K562 (cell line): ENCODE measurements at regions not wholly inside any gene's neighbourhood (a gene's known extent, or its start where the extent isn't known, plus 50 kb on each side); places are given as distances from the start of the nearest gene placed in this dataset.

Experiments used
- ATAC-seq: fragments of 200-7000 bp; cut with Tn5 transposase; 3 replicates; pipeline ENCODE4 v1.9.1; 2020; ENCODE audit warnings: moderate library complexity
- BruUV-seq: library from RNA; stranded (reverse); fragments of 400-500 nt; replicated peaks from 2 replicates; lab custom pipeline; 2021; lab: Mats Ljungman, UMichigan
- CTCF ChIA-PET: fragments of 300-600 bp; formaldehyde crosslinking; extraction: SDS; loops from one replicate; lab custom pipeline; 2021; ENCODE audit warnings: low intra/inter-chr PET ratio; lab: Yijun Ruan, JAX
- POLR2A ChIA-PET: fragments of 300-600, 350-650 bp; sonication (Branson Sonifier 250); formaldehyde crosslinking; extraction: SDS; loops from one replicate; lab custom pipeline; 2021; ENCODE audit warnings: antibody characterized with exemption, inconsistent platforms; lab: Yijun Ruan, JAX
- DNase-seq, 4 experiments: peaks; one replicate each; pipeline versions ENCODE4 v3.0.0 to v3.0.0-alpha.2; 2011 to 2018; ENCODE audit warnings: low spot score in 3 of 4, mixed read lengths in 3 of 4; ENCODE audit errors: extremely low read depth in 1 of 4
- FAIRE-seq: peaks from 2 replicates; lab custom pipeline; 2011; peaks lifted over from hg19 to GRCh38; lab: Jason Lieb, UNC
- H2AFZ ChIP-seq: 2 replicates; pipeline ENCODE4 v1.6.0; 2011; ENCODE audit warnings: low read depth, low read length, control low read depth, inconsistent platforms
- H3K27ac ChIP-seq: fragments of 200-600 bp; 3 replicates; pipeline ENCODE4 v1.8.0; 2011; ENCODE audit warnings: low read depth, mild to moderate bottlenecking, control low read depth, inconsistent platforms, low read length, moderate library complexity, mixed read lengths; ENCODE audit errors: extremely low read depth
- H3K27me3 ChIP-seq, 2 experiments: fragments of 300-600 bp in 1 of 2; 2 replicates in 1 of 2; 3 replicates in 1 of 2; pipeline versions ENCODE4 v1.6.0 to v1.8.0; 2011; ENCODE audit warnings: inconsistent platforms in 2 of 2, low read length in 2 of 2, mild to moderate bottlenecking in 1 of 2, mixed read lengths in 1 of 2, moderate library complexity in 1 of 2; ENCODE audit not compliant: control insufficient read depth in 2 of 2, insufficient read depth in 2 of 2
- H3K36me3 ChIP-seq: fragments of 300-600 bp; 3 replicates; pipeline ENCODE4 v1.8.0; 2011; ENCODE audit warnings: mild to moderate bottlenecking, low read length, inconsistent platforms; ENCODE audit not compliant: control insufficient read depth, insufficient read depth
- H3K4me1 ChIP-seq, 2 experiments: fragments of 200-600 bp in 1 of 2; replicated peaks in 1 of 2; 2 replicates in 1 of 2; 3 replicates in 1 of 2; pipeline versions ENCODE4 v1.5.1 to v1.8.0; 2011; ENCODE audit warnings: inconsistent platforms in 2 of 2, low read length in 2 of 2, mild to moderate bottlenecking in 1 of 2, mixed read lengths in 1 of 2, moderate library complexity in 1 of 2; ENCODE audit not compliant: control insufficient read depth in 2 of 2, insufficient read depth in 2 of 2
- H3K4me2 ChIP-seq: 2 replicates; pipeline ENCODE4 v1.6.1; 2011; ENCODE audit warnings: low read length, control low read depth, inconsistent platforms, mixed read lengths; ENCODE audit not compliant: insufficient read depth
- H3K4me3 ChIP-seq: fragments of 200-600 bp; sonication (generic), shearing (Covaris generic); 2 replicates; pipeline ENCODE4 v1.5.1; 2016; ENCODE audit warnings: control low read depth, inconsistent platforms
- H3K79me2 ChIP-seq: fragments of 200-600 bp; 3 replicates; pipeline ENCODE4 v1.8.0; 2011; ENCODE audit warnings: low read length, inconsistent platforms; ENCODE audit not compliant: control insufficient read depth, insufficient read depth
- H3K9ac ChIP-seq, 2 experiments: 2 replicates each; pipeline versions ENCODE4 v1.6.0 to v1.6.1; 2011; ENCODE audit warnings: low read depth in 2 of 2, low read length in 2 of 2, control low read depth in 1 of 2, inconsistent platforms in 1 of 2, mild to moderate bottlenecking in 1 of 2, mixed read lengths in 1 of 2; ENCODE audit not compliant: insufficient read depth in 1 of 2
- H3K9me1 ChIP-seq: one replicate; pipeline ENCODE4 v1.6.0; 2011; ENCODE audit warnings: inconsistent platforms, mild to moderate bottlenecking, low read length, moderate library complexity; ENCODE audit not compliant: control insufficient read depth, insufficient read depth
- H3K9me3 ChIP-seq: replicated peaks from 2 replicates; pipeline ENCODE4 v1.5.1; 2011; ENCODE audit warnings: low read depth, low read length, inconsistent platforms; ENCODE audit not compliant: control insufficient read depth, insufficient read depth
- H4K20me1 ChIP-seq: replicated peaks from 2 replicates; pipeline ENCODE4 v1.6.1; 2011; ENCODE audit warnings: low read length, inconsistent platforms, mixed read lengths; ENCODE audit not compliant: control insufficient read depth, insufficient read depth
- CCAR2 ChIP-seq: fragments of 200-400 bp; formaldehyde crosslinking; IDR thresholded peaks from 2 replicates; pipeline ENCODE4 v1.6.1; 2017; ENCODE audit warnings: mild to moderate bottlenecking, low read depth, low read length
- EP300 ChIP-seq: IDR thresholded peaks from 2 replicates; pipeline ENCODE4 v1.6.1; 2012; ENCODE audit warnings: low read length, improper control_type of control experiment
- MCM7 ChIP-seq, 2 experiments: fragments of 450-650 bp; IDR thresholded peaks; 2 replicates each; pipeline ENCODE4 v1.6.1; 2016 to 2018
- MEF2D ChIP-seq: conservative IDR thresholded peaks from 2 replicates; pipeline ENCODE4 v1.6.1; 2016; ENCODE audit warnings: low read depth, missing genetic modification characterization, missing compliant biosample characterization
- NCOA2 ChIP-seq, 2 experiments: fragments of 450-650 bp; IDR thresholded peaks; 2 replicates each; pipeline ENCODE4 v1.6.1; 2018; ENCODE audit warnings: mild to moderate bottlenecking in 2 of 2, moderate library complexity in 1 of 2; ENCODE audit not compliant: partially characterized antibody in 2 of 2
- POLR3G ChIP-seq: IDR thresholded peaks from 2 replicates; pipeline ENCODE4 v1.6.1; 2011; ENCODE audit not compliant: insufficient read length, insufficient replicate concordance; ENCODE audit errors: extremely low read depth
- SUPT5H ChIP-seq: fragments of 450-650 bp; IDR thresholded peaks from 2 replicates; pipeline ENCODE4 v1.6.1; 2016
- TAL1 ChIP-seq: fragments of 450-650 bp; IDR thresholded peaks from 2 replicates; pipeline ENCODE4 v1.6.1; 2016; ENCODE audit warnings: mild to moderate bottlenecking
- ZNF444 ChIP-seq: fragments of 250-450 bp; sonication (Bioruptor Pico); IDR thresholded peaks from 2 replicates; pipeline ENCODE4 v1.4.0; 2020; ENCODE audit warnings: mild to moderate bottlenecking, moderate library complexity
- ZNF717 ChIP-seq: fragments of 250-450 bp; sonication (Bioruptor Pico); IDR thresholded peaks from 2 replicates; pipeline ENCODE4 v1.5.0; 2021
- in situ Hi-C: fragments of 300-500 bp; cut with MboI; formaldehyde crosslinking; loops from 4 replicates; pipeline ENCODE4 v1.15.0; 2018; ENCODE audit warnings: inconsistent platforms, mixed read lengths
- intact Hi-C: fragments of 100-400 bp; cut with micrococcal nuclease; formaldehyde crosslinking; loops from 2 replicates; pipeline ENCODE4 v1.14.2; 2022
- TF ChIP-seq, protein P1 (sequence below): sonication (generic); formaldehyde crosslinking; IDR thresholded peaks from 2 replicates; pipeline ENCODE4 v1.8.1; 2023; ENCODE audit warnings: mild to moderate bottlenecking, missing genetic modification reagents
- TF ChIP-seq, protein P2 (sequence below): fragments of 200-400 bp; formaldehyde crosslinking; IDR thresholded peaks from 2 replicates; pipeline ENCODE4 v1.6.1; 2017; ENCODE audit warnings: mild to moderate bottlenecking, low read depth, low read length, moderate library complexity
- TF ChIP-seq, protein P3 (sequence below): IDR thresholded peaks from 2 replicates; pipeline ENCODE4 v1.6.1; 2016; ENCODE audit warnings: missing genetic modification characterization, missing compliant biosample characterization
- TF ChIP-seq, protein P4 (sequence below): IDR thresholded peaks from 2 replicates; pipeline ENCODE4 v1.6.1; 2011; ENCODE audit warnings: borderline replicate concordance, low read depth, mild to moderate bottlenecking, moderate library complexity, low read length; ENCODE audit not compliant: insufficient read depth, poor library complexity, severe bottlenecking

DNA sequence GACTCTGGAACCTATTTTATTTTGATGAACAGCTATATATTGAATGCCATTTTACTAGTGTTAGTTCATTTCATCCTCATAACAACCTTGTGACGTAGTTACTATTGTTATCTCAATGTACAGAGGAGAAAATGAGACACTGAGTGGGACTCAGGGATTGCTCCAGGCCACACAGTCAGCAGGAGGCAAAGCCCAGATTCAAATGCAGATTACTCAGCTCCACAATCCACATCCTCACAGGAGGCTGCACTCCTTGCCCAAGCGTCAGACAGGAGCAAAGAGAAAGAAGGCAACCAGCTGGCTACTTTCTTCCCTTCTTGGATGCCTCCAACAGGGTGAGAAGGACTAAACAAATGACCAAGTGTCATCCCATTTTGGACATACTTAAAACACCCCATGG lies 92.0 kb upstream of the CCDC54 start (continued):
- TF ChIP-seq, protein P1, sequence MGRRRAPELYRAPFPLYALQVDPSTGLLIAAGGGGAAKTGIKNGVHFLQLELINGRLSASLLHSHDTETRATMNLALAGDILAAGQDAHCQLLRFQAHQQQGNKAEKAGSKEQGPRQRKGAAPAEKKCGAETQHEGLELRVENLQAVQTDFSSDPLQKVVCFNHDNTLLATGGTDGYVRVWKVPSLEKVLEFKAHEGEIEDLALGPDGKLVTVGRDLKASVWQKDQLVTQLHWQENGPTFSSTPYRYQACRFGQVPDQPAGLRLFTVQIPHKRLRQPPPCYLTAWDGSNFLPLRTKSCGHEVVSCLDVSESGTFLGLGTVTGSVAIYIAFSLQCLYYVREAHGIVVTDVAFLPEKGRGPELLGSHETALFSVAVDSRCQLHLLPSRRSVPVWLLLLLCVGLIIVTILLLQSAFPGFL (CRISPR knock-in tag): no peak
- TF ChIP-seq, protein P2, sequence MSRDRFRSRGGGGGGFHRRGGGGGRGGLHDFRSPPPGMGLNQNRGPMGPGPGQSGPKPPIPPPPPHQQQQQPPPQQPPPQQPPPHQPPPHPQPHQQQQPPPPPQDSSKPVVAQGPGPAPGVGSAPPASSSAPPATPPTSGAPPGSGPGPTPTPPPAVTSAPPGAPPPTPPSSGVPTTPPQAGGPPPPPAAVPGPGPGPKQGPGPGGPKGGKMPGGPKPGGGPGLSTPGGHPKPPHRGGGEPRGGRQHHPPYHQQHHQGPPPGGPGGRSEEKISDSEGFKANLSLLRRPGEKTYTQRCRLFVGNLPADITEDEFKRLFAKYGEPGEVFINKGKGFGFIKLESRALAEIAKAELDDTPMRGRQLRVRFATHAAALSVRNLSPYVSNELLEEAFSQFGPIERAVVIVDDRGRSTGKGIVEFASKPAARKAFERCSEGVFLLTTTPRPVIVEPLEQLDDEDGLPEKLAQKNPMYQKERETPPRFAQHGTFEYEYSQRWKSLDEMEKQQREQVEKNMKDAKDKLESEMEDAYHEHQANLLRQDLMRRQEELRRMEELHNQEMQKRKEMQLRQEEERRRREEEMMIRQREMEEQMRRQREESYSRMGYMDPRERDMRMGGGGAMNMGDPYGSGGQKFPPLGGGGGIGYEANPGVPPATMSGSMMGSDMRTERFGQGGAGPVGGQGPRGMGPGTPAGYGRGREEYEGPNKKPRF: no peak
- TF ChIP-seq, protein P3, sequence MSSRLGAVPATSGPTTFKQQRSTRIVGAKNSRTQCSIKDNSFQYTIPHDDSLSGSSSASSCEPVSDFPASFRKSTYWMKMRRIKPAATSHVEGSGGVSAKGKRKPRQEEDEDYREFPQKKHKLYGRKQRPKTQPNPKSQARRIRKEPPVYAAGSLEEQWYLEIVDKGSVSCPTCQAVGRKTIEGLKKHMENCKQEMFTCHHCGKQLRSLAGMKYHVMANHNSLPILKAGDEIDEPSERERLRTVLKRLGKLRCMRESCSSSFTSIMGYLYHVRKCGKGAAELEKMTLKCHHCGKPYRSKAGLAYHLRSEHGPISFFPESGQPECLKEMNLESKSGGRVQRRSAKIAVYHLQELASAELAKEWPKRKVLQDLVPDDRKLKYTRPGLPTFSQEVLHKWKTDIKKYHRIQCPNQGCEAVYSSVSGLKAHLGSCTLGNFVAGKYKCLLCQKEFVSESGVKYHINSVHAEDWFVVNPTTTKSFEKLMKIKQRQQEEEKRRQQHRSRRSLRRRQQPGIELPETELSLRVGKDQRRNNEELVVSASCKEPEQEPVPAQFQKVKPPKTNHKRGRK: no peak
- no peak for TF ChIP-seq SUPT5H

DNA sequence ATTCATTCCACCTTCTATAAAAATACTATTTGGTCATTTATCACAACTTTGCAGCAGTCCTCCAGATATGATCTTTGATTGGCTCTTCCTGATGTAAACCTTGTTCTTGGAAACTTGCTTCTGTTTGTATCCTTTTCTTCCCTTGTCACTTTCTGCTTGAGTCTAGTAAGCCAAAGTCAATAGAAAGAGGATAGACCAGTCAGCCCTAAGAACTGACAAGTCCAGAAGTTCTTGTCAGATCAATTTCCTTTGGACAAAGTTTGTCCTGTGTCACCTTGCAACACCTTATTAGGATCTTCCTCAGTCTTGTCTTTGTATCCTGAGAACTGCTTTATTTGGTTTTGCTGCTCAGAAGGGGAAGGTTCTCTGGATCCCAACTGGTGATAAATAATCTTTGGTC lies 87.9 kb upstream of the CCDC54 start:
- H4K20me1 ChIP-seq: no peaks in the 10 kb centered on the region
- BruUV-seq: no TSS peak
- FAIRE-seq (no peak), DNase-seq (no peak), ATAC-seq (no peak)
- no peak overlapping the region for H3K4me2 ChIP-seq
- H3K79me2 ChIP-seq: no peaks in the 10 kb centered on the region
- in situ Hi-C loops: no loop called here
- no peak overlapping the region for H2AFZ ChIP-seq
- H3K27me3 ChIP-seq: no peaks in the 10 kb centered on the region
- intact Hi-C loops: no loop called here
- TF ChIP-seq ZNF717 (CRISPR knock-in tag) (no peak), CCAR2 (no peak), ZNF444 (no peak), MEF2D (no peak), POLR3G (no peak), MCM7 (IDR thresholded peaks at IDR 0.05) (no peak), TAL1 (no peak), NCOA2 (IDR thresholded peaks at IDR 0.05; ENCODE audit: partially characterized antibody in 2 of 2) (no peak), EP300 (no peak)
- TF ChIP-seq, protein P4, sequence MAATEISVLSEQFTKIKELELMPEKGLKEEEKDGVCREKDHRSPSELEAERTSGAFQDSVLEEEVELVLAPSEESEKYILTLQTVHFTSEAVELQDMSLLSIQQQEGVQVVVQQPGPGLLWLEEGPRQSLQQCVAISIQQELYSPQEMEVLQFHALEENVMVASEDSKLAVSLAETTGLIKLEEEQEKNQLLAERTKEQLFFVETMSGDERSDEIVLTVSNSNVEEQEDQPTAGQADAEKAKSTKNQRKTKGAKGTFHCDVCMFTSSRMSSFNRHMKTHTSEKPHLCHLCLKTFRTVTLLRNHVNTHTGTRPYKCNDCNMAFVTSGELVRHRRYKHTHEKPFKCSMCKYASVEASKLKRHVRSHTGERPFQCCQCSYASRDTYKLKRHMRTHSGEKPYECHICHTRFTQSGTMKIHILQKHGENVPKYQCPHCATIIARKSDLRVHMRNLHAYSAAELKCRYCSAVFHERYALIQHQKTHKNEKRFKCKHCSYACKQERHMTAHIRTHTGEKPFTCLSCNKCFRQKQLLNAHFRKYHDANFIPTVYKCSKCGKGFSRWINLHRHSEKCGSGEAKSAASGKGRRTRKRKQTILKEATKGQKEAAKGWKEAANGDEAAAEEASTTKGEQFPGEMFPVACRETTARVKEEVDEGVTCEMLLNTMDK: no peak
- H3K9ac ChIP-seq: no peak overlapping the region
- H3K9me3 ChIP-seq: no peaks in the 10 kb centered on the region
- no peak overlapping the region for H3K4me3 ChIP-seq
- H3K27ac ChIP-seq: no peak overlapping the region
- no peaks in the 10 kb centered on the region for H3K36me3 ChIP-seq
- CTCF ChIA-PET: no interaction called here
- POLR2A ChIA-PET: no interaction called here
- no peaks in the 10 kb centered on the region for H3K9me1 ChIP-seq
- H3K4me1 ChIP-seq: no peaks in the 10 kb centered on the region
